GM19025 (cell line): ENCODE measurements at regions not wholly inside any gene's neighbourhood (a gene's known extent, or its start where the extent isn't known, plus 50 kb on each side); places are given as distances from the start of the nearest gene placed in this dataset.

Experiments
- ATAC-seq: cut with Tn5 transposase; IDR thresholded peaks from one replicate; pipeline ENCODE4 v1.9.1; 2021; ENCODE audit warnings: mild to moderate bottlenecking, low read depth, moderate library complexity; ENCODE audit not compliant: unreplicated experiment

- ATAC-seq = no peak
Measured at GRCh38 chr9:88809355-88810161, 181.7 kb upstream of the S1PR3 start.

GRCh38 chr9:88810826-88811225 is 180.4 kb upstream of the S1PR3 start:
- ATAC-seq = no peak

DNA sequence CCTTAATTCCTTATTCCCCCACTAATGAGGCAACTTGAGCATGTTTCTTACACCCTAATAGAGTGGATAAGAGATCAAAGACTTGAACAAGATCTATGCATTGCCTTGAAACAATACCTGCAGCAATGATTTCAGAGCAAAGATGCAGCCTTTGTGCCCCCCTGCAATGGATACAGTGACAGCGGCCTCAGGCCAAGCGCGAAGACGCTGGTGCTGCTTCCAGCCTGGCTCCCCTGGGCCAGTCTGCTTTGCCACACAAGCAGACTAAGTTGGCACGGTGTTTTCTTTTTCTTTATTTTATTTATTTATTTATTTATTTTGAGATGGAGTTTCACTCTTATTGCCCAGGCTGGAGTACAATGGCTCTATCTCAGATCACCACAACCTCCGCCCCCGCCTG is 179.8 kb upstream of the S1PR3 start:
- no peak for ATAC-seq

DNA sequence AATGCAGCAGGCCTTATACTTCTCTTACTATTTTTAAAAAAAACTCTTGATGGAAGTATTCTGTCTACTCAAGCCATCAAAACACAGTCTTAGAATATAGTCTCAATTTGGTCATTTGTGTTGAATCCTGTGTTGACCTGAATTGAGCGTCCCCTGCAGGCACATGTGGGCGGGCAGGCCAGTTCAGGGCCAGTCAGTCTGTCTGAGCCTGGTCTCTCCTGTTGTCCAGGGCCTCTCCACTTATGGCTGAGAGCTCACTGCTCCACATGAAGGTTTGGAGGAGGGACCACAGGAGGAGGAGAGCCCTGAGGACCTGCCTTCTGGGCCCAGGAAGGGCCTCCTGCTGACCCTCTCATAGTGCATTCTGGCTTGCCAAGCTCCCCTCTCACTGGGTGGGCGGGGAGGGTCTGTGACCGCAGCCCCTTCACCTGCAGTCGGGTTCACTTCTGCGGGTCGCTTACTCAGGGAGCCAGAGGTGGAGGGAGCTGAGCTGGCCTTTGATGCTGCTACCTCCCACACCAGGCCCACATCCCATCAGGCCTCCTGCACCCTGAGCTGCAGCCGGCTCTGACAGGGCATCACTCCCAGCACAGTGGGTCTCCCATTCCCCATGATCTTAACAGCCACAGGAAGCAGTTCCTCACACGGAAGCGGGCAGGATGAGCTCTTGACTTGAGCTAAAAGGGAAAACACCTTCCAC is 178.2 kb upstream of the S1PR3 start:
- no peak for ATAC-seq

DNA sequence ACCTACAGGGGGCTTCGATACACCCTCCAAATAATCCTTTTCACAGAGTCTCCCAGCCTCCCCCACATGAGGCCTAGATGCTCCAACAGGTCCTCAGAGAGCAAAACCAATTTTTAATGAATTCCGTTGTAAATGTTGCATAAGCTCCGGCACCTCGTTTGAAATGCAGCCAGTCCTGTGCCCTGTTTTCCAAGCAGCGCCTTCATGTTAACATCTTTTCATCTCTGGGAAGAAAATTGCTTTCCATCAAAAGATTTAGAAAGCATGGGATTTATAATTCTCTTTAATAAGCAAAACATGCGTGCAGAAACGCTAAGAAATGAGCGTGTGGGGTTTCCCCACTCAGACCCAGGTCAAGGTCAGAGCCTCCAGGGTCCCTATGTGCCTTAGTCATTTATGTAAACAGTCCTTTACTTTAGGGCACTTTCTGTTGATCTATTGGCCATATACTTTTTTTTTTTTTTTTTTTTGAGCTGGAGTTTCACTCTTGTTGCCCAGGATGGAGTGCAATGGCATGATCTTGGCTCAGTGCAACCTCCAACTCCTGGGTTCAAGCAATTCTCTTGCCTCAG is 177.5 kb upstream of the S1PR3 start:
- ATAC-seq = no peak

DNA sequence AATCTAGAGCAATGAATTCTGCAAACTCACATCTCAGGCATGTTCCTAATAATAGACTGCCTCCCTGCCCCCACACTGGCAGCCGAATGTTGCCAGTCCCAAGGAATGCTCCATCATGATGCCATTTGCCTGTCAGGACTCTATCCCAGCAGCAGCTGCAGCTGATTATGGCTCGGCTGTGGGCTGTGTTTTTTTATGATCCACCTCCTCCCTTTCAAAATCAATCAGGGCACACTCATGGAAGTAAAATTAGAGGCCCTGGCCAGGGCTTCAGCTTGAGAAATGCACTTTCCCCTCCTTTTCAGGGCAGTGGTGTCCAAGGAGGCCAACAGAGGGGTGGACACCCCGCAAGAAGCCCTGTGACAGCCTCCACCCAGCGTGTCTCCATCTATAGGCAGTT is 176.7 kb upstream of the S1PR3 start:
- no peak for ATAC-seq

DNA sequence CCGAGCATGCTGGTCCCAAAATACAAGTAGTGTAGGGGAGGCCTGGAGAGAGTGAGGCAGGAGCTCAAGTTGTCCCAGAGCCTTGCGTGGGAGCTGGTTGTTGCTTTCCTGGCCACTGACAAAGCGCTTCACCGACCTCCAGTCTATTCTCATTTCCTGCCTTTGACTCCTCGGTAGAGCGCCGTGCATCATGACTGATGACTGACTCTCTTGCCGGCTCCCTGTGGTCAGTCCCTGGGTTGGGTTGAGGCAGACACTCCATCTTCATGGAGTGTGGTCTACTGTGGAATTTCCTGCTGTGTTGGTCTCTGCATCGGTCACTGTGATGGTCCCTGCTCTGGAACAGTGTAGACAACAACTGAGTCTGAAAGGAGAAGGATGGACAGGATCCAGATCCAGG is 175.1 kb upstream of the S1PR3 start:
- ATAC-seq = no peak

- no peak for ATAC-seq
Measured at GRCh38 chr9:88816591-88816990, 174.7 kb upstream of the S1PR3 start.

DNA sequence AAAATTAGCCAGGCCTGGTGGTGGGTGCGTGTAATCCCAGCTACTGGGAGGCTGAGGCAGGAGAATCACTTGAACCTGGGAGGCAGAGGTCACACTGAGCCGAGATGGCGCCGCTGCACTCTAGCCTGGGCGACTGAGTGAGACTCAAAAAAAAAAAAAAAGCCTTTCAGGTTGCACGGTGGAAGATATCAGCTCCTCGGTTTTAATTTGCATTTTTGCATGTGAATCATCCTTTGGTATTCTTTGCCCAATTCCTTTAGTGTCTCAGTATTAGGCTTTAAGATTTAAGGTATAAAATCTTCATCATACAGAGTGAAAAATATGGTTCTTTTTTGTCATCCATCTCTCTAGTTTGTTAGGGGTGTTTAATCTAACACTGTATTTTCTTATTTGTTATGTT is 173.6 kb upstream of the S1PR3 start:
- no peak for ATAC-seq

GRCh38 chr9:88818495-88819201 is 172.6 kb upstream of the S1PR3 start:
- ATAC-seq = no peak

- ATAC-seq = no peak
Measured at GRCh38 chr9:88819476-88819875, 171.8 kb upstream of the S1PR3 start.

- no peak for ATAC-seq
Measured at GRCh38 chr9:88820055-88820454, 171.2 kb upstream of the S1PR3 start.

GRCh38 chr9:88821033-88821745 is 170.1 kb upstream of the S1PR3 start:
- no peak for ATAC-seq

- no peak for ATAC-seq
Measured at GRCh38 chr9:88821746-88822106, 169.5 kb upstream of the S1PR3 start.

DNA sequence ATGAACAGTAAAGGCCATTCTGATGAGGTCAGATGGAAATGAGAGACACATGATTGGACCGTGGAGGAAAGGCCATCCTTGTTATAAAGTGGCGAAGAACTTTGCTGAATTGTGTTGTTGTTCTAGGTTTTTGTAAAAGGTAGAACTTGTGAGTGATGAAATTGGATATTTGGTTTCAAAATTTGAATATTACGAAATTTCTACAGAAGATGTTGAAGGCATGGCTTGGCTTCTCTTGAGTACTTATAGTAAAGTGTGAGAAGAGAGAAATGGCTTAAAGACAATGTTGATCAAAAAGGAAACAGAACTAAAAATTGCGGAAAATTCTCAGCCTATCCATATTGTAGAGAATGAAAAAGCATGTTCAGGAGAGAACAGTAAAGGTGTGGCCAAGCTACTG is 166.6 kb upstream of the S1PR3 start:
- ATAC-seq = no peak

DNA sequence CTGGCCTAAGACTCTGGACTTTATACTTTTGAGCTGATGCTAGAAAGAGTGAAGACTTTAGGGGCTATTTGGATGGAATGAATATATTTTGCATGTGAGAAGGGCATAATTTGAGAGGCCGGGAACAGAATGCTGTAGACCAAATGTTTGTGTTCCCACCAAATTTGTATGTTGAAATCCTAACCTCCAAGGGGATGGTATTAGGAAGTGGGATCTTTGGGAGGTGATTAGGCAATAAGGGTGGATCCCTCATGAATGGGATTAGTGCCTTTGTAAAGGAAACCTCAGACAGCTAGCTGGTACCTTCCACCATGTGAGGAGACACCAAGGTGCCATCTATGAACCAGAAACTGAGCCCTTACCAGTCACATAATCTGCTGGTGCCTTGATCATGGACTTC is 165.1 kb upstream of the S1PR3 start:
- no peak for ATAC-seq

DNA sequence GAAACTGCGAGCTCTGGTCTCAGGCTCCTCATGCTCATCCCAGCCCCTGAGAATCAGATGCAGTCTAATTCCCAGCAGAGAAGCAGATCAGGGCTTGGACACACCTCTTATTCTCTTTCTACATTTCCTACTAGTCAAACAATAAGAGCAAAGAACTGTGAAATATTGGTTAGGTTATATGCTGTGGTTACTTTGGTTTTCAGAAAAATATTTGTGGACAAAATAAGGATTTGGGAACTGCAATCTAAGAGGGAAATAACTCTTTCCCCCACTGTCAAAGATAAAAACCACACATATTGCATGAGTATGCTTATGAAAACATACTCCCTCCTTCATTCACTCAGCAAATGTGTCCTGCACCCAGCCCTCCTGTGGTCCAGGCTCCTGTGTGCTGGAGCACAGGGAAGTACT is 164.5 kb upstream of the S1PR3 start:
- ATAC-seq = no peak

DNA sequence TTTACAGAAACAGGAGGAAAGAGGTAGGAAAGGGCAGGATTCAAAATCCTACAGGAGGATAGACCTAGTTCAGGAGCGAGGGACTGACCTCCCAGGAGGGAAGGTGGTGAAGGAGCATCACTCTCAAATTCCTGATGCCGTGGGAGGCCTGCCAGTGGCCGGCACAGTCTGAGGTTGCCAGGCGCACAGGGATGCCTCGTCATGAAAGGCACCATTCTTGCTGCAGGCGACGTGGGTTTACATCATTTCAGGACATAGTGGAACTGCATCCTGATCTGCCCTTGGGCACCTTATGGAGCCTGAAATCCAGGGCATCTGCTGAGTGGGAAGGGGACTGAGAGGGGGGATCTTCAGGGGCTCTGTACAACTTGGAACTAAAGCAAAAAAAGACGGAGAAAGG is 163.2 kb upstream of the S1PR3 start:
- no peak for ATAC-seq

- no peak for ATAC-seq
Measured at GRCh38 chr9:88828492-88828974, 162.7 kb upstream of the S1PR3 start.

- peak; percentile 61 for ATAC-seq
Measured at GRCh38 chr9:88829276-88829675, 162.0 kb upstream of the S1PR3 start.
